GM19452 (cell line): ENCODE measurements at regions not wholly inside any gene's neighbourhood (a gene's known extent, or its start where the extent isn't known, plus 50 kb on each side); places are given as distances from the start of the nearest gene placed in this dataset.

Experiments used
- ATAC-seq: cut with Tn5 transposase; IDR thresholded peaks from one replicate; pipeline ENCODE4 v1.9.1; 2021; ENCODE audit not compliant: unreplicated experiment

- ATAC-seq, result peak; percentile 68
Measured at GRCh38 chr12:87280893-87281292, 748.3 kb downstream of the C12orf50 start.

- peak; percentile 83 for ATAC-seq
Measured at GRCh38 chr12:87280356-87280755, 748.8 kb downstream of the C12orf50 start.

GRCh38 chr12:87274594-87275245 lies 754.5 kb downstream of the C12orf50 start:
- peak; percentile 61 for ATAC-seq

- no peak for ATAC-seq
Measured at GRCh38 chr12:87272851-87273250, 756.4 kb downstream of the C12orf50 start.

- ATAC-seq, result no peak
Measured at GRCh38 chr12:87270919-87271318, 758.3 kb downstream of the C12orf50 start.

GRCh38 chr12:87266305-87266704 lies 762.9 kb downstream of the C12orf50 start:
- ATAC-seq, result no peak

GRCh38 chr12:87259391-87259790 lies 769.8 kb downstream of the C12orf50 start:
- no peak for ATAC-seq

- ATAC-seq, result no peak
Measured at GRCh38 chr12:87254381-87255030, 774.7 kb downstream of the C12orf50 start.

GRCh38 chr12:87253157-87253556 lies 776.0 kb downstream of the C12orf50 start:
- ATAC-seq, result no peak

- no peak for ATAC-seq
Measured at GRCh38 chr12:87246726-87247125, 782.5 kb downstream of the C12orf50 start.

GRCh38 chr12:87238466-87238865 lies 790.7 kb downstream of the C12orf50 start:
- ATAC-seq, result no peak

- no peak for ATAC-seq
Measured at GRCh38 chr12:87234898-87235297, 794.3 kb downstream of the C12orf50 start.

- ATAC-seq, result no peak
Measured at GRCh38 chr12:87233671-87234070, 795.5 kb downstream of the C12orf50 start.

- ATAC-seq, result no peak
Measured at GRCh38 chr12:87231818-87232217, 797.4 kb downstream of the C12orf50 start.

- ATAC-seq, result no peak
Measured at GRCh38 chr12:87230441-87230840, 798.8 kb downstream of the C12orf50 start.

- ATAC-seq, result no peak
Measured at GRCh38 chr12:87227162-87227561, 802.0 kb downstream of the C12orf50 start.

GRCh38 chr12:87217491-87217890 lies 811.7 kb downstream of the C12orf50 start:
- ATAC-seq, result no peak

- ATAC-seq, result no peak
Measured at GRCh38 chr12:87216436-87216835, 812.8 kb downstream of the C12orf50 start.

- ATAC-seq, result no peak
Measured at GRCh38 chr12:87202189-87202588, 827.0 kb downstream of the C12orf50 start.

- no peak for ATAC-seq
Measured at GRCh38 chr12:87201598-87201997, 827.6 kb downstream of the C12orf50 start.

- no peak for ATAC-seq
Measured at GRCh38 chr12:87200289-87200979, 828.8 kb downstream of the C12orf50 start.

GRCh38 chr12:87198181-87198580 lies 831.0 kb downstream of the C12orf50 start:
- ATAC-seq, result no peak
